ENCODE measurements at regions not wholly inside any gene's neighbourhood (a gene's known extent, or its start where the extent isn't known, plus 50 kb on each side); places are given as distances from the start of the nearest gene placed in this dataset.

GRCh38 chrX:40933706-40934425 is 151.4 kb upstream of the USP9X start:
- no peak overlapping the region for H3K27ac ChIP-seq
- no peak for TF ChIP-seq CTCF (conservative IDR thresholded peaks at IDR 0.05)
- TF ChIP-seq ZFX (IDR thresholded peaks at IDR 0.05), result no peak

GRCh38 chrX:40936827-40937226 is 148.4 kb upstream of the USP9X start:
- no peak overlapping the region for H3K27ac ChIP-seq
- TF ChIP-seq CTCF (conservative IDR thresholded peaks at IDR 0.05) (no peak), ZFX (IDR thresholded peaks at IDR 0.05) (no peak)

GRCh38 chrX:40938423-40938822 is 146.8 kb upstream of the USP9X start:
- TF ChIP-seq ZFX (IDR thresholded peaks at IDR 0.05) (no peak), CTCF (conservative IDR thresholded peaks at IDR 0.05) (no peak)
- H3K27ac ChIP-seq, result no peak overlapping the region

- TF ChIP-seq ZFX (IDR thresholded peaks at IDR 0.05) (no peak), CTCF (conservative IDR thresholded peaks at IDR 0.05) (no peak)
- H3K27ac ChIP-seq, result no peak overlapping the region
Measured at GRCh38 chrX:40943093-40943641, 142.1 kb upstream of the USP9X start.

GRCh38 chrX:40945361-40945713 is 139.9 kb upstream of the USP9X start:
- no peak for TF ChIP-seq ZFX (IDR thresholded peaks at IDR 0.05)
- no peak for TF ChIP-seq CTCF (conservative IDR thresholded peaks at IDR 0.05)
- H3K27ac ChIP-seq, result no peak overlapping the region

GRCh38 chrX:40947276-40947675 is 138.0 kb upstream of the USP9X start:
- H3K27ac ChIP-seq, result no peak overlapping the region
- no peak for TF ChIP-seq CTCF (conservative IDR thresholded peaks at IDR 0.05)
- TF ChIP-seq ZFX (IDR thresholded peaks at IDR 0.05), result no peak

- H3K27ac ChIP-seq, result no peak overlapping the region
- TF ChIP-seq CTCF (conservative IDR thresholded peaks at IDR 0.05) (no peak), ZFX (IDR thresholded peaks at IDR 0.05) (no peak)
Measured at GRCh38 chrX:40949071-40949470, 136.2 kb upstream of the USP9X start.

Data from C4-2B (cell line).